Prostate gland (tissue), 2 donors: ENCODE measurements at regions not wholly inside any gene's neighbourhood (a gene's known extent, or its start where the extent isn't known, plus 50 kb on each side); places are given as distances from the start of the nearest gene placed in this dataset.
"Not testable (repeated sequence)": the region's sequence is repeated elsewhere in the genome, so short reads cannot be mapped to it uniquely, and the experiment has no call there.

ENCODE experiments used
- DNase-seq: peaks from one replicate; pipeline ENCODE4 v3.0.0-alpha.2; 2019; ENCODE audit warnings: low spot score
- H3K27ac ChIP-seq, 2 donors: fragments of 200-600 bp; sonication (generic); 2 replicates each; pipeline ENCODE4 v1.5.1; 2017 to 2019
- H3K27me3 ChIP-seq: fragments of 200-600 bp; sonication (generic); replicated peaks from 2 replicates; pipeline ENCODE4 v1.5.1; 2019; ENCODE audit not compliant: insufficient read depth
- H3K36me3 ChIP-seq, 2 donors: fragments of 200-600 bp; sonication (generic); 1 replicate in 1 of 2; 2 replicates in 1 of 2; pipeline versions ENCODE4 v1.5.1 to v1.8.1; 2017 to 2019
- H3K4me1 ChIP-seq: fragments of 200-600 bp; sonication (generic); replicated peaks from 2 replicates; pipeline ENCODE4 v1.5.1; 2019
- H3K4me3 ChIP-seq, 2 donors: fragments of 200-600 bp; sonication (generic); 2 replicates each; pipeline ENCODE4 v1.5.1; 2017 to 2019
- H3K9me3 ChIP-seq: fragments of 200-600 bp; sonication (generic); 2 replicates; pipeline ENCODE4 v1.5.1; 2017
- CTCF ChIP-seq, 4 experiments: fragments of 200-600 bp in 2 of 4; fragments of 450-650 bp in 2 of 4; sonication (generic) in 2 of 4; IDR thresholded peaks; 1 replicate in 3 of 4; 2 replicates in 1 of 4; pipeline ENCODE4 v1.5.1; 2016 to 2019; ENCODE audit warnings: antibody characterized with exemption in 4 of 4, mild to moderate bottlenecking in 2 of 4, moderate library complexity in 2 of 4
- POLR2A ChIP-seq: fragments of 450-650 bp; IDR thresholded peaks from one replicate; pipeline ENCODE4 v1.6.1; 2016; ENCODE audit warnings: antibody characterized with exemption, mild to moderate bottlenecking
- POLR2AphosphoS5 ChIP-seq: sonication (generic); formaldehyde crosslinking; IDR thresholded peaks from one replicate; pipeline ENCODE4 v1.6.1; 2017; ENCODE audit warnings: antibody characterized with exemption
- WGBS: methylation state at CpG from one replicate; pipeline ENCODE4 v1.1.5; 2018; 5-methylcytosine and 5-hydroxymethylcytosine counted together
- intact Hi-C: fragments of 100-400 bp; cut with DNase I; formaldehyde crosslinking; loops from one replicate; pipeline ENCODE4 v1.14.2; 2022

- 82% methylated on average over 2 of the region's 2 CpGs for WGBS
- no peaks in the 10 kb centered on the region for H3K9me3 ChIP-seq
- no peaks in the 10 kb centered on the region for H3K27me3 ChIP-seq
- intact Hi-C loops: no loop called here
- no peaks in the 10 kb centered on the region for H3K4me1 ChIP-seq
- no peak overlapping the region for H3K4me3 ChIP-seq
- DNase-seq: no peak
- TF ChIP-seq CTCF (IDR thresholded peaks at IDR 0.05) (no peak), POLR2AphosphoS5 (no peak), POLR2A (no peak)
- no peaks in the 10 kb centered on the region for H3K36me3 ChIP-seq
- H3K27ac ChIP-seq: no peak overlapping the region
Measured at GRCh38 chr9:10867194-10867593, 254.4 kb upstream of the PTPRD start.

GRCh38 chr9:10869687-10870086, 256.9 kb upstream of the PTPRD start:
- intact Hi-C loops: no loop called here
- H3K36me3 ChIP-seq: no peaks in the 10 kb centered on the region
- no peaks in the 10 kb centered on the region for H3K4me1 ChIP-seq
- no peak for DNase-seq
- no peak overlapping the region for H3K4me3 ChIP-seq
- no peaks in the 10 kb centered on the region for H3K9me3 ChIP-seq
- H3K27me3 ChIP-seq: no peaks in the 10 kb centered on the region
- H3K27ac ChIP-seq: no peak overlapping the region
- TF ChIP-seq POLR2A (no peak), CTCF (IDR thresholded peaks at IDR 0.05) (no peak), POLR2AphosphoS5 (no peak)

- TF ChIP-seq POLR2A (no peak), CTCF (IDR thresholded peaks at IDR 0.05) (no peak)
- no peak for DNase-seq
- Histone ChIP-seq H3K4me1 (no peaks in the 10 kb centered on the region), H3K9me3 (no peaks in the 10 kb centered on the region), H3K27me3 (no peaks in the 10 kb centered on the region), H3K27ac (no peak overlapping the region), H3K4me3 (no peak overlapping the region), H3K36me3 (no peaks in the 10 kb centered on the region)
- intact Hi-C loops: no loop called here
- WGBS: 92% methylated on average over 1 of the region's 1 CpG
Measured at GRCh38 chr9:10873999-10874398, 261.2 kb upstream of the PTPRD start.

GRCh38 chr9:10875752-10876151, 262.9 kb upstream of the PTPRD start:
- WGBS: 93% methylated on average over 2 of the region's 2 CpGs
- Histone ChIP-seq H3K27ac (no peak overlapping the region), H3K36me3 (no peaks in the 10 kb centered on the region), H3K4me1 (no peaks in the 10 kb centered on the region), H3K27me3 (no peaks in the 10 kb centered on the region), H3K4me3 (no peak overlapping the region), H3K9me3 (no peaks in the 10 kb centered on the region)
- DNase-seq: no peak
- intact Hi-C loops: no loop called here
- TF ChIP-seq CTCF (IDR thresholded peaks at IDR 0.05): no peak
- TF ChIP-seq POLR2AphosphoS5: no peak
- no peak for TF ChIP-seq POLR2A

GRCh38 chr9:10876333-10876732, 263.5 kb upstream of the PTPRD start:
- TF ChIP-seq POLR2A: no peak
- no peak for TF ChIP-seq POLR2AphosphoS5
- TF ChIP-seq CTCF (IDR thresholded peaks at IDR 0.05): no peak
- Histone ChIP-seq H3K4me3 (no peak overlapping the region), H3K36me3 (no peaks in the 10 kb centered on the region), H3K9me3 (no peaks in the 10 kb centered on the region), H3K4me1 (no peaks in the 10 kb centered on the region), H3K27ac (no peak overlapping the region), H3K27me3 (no peaks in the 10 kb centered on the region)
- intact Hi-C loops: no loop called here
- WGBS: 69% methylated on average over 2 of the region's 2 CpGs
- DNase-seq: no peak

- not testable (repeated sequence) for DNase-seq, H3K27ac ChIP-seq, H3K27me3 ChIP-seq, H3K4me3 ChIP-seq, H3K4me1 ChIP-seq, H3K9me3 ChIP-seq, H3K36me3 ChIP-seq
- WGBS: 77% methylated on average over 5 of the region's 5 CpGs
- intact Hi-C loops: loop anchor here (10.0 kb wide), 1 partner anchor 85 kb away; no protein-coding TSS in a partner anchor
Measured at GRCh38 chr9:10890266-10890665, 277.5 kb upstream of the PTPRD start.
